CD8-positive, alpha-beta memory T cell (primary cell): ENCODE measurements at regions not wholly inside any gene's neighbourhood (a gene's known extent, or its start where the extent isn't known, plus 50 kb on each side); places are given as distances from the start of the nearest gene placed in this dataset.
"Not testable (repeated sequence)": the region's sequence is repeated elsewhere in the genome, so short reads cannot be mapped to it uniquely, and the experiment has no call there.

Source experiments
- CTCF ChIA-PET: fragments of 350-600 bp; sonication (Branson Sonifier 250); formaldehyde crosslinking; loops from one replicate; lab custom pipeline; 2021; ENCODE audit warnings: antibody characterized with exemption; lab: Charles Lee
- POLR2A ChIA-PET: fragments of 350-600 bp; sonication (Branson Sonifier 250); formaldehyde crosslinking; loops from one replicate; lab custom pipeline; 2021; ENCODE audit warnings: antibody characterized with exemption; lab: Charles Lee
- DNase-seq, 5 donors: peaks; one replicate each; pipeline versions ENCODE4 v3.0.0 to v3.0.0-alpha.2; 2020 to 2022; ENCODE audit warnings: mixed read lengths in 1 of 5
- H3K27ac ChIP-seq: one replicate; pipeline ENCODE4 v1.7.0; 2013; ENCODE audit warnings: low read depth, mild to moderate bottlenecking, low read length, moderate library complexity
- H3K27me3 ChIP-seq: 2 replicates; pipeline ENCODE4 v1.7.0; 2013; ENCODE audit warnings: low read length, mild to moderate bottlenecking; ENCODE audit not compliant: insufficient read depth, poor library complexity, severe bottlenecking
- H3K36me3 ChIP-seq: 2 replicates; pipeline ENCODE4 v1.7.0; 2013; ENCODE audit warnings: mild to moderate bottlenecking, low read length, moderate library complexity; ENCODE audit not compliant: insufficient read depth
- H3K4me1 ChIP-seq: 2 replicates; pipeline ENCODE4 v1.7.0; 2013; ENCODE audit warnings: mild to moderate bottlenecking, low read length, moderate library complexity; ENCODE audit not compliant: insufficient read depth
- H3K4me3 ChIP-seq: 2 replicates; pipeline ENCODE4 v1.7.0; 2013; ENCODE audit warnings: mild to moderate bottlenecking, low read length
- H3K9me3 ChIP-seq: 2 replicates; pipeline ENCODE4 v1.7.0; 2013; ENCODE audit warnings: mild to moderate bottlenecking, low read length
- H3K27ac Mint-ChIP-seq, 8 donors: one replicate each; pipeline ENCODE4 v1.8.0; 2020 to 2021; ENCODE audit warnings: mixed read lengths in 8 of 8, mild to moderate bottlenecking in 6 of 8, inconsistent platforms in 3 of 8, moderate library complexity in 3 of 8
- H3K27me3 Mint-ChIP-seq, 2 donors: one replicate each; pipeline ENCODE4 v1.8.0; 2020 to 2021; ENCODE audit warnings: mixed read lengths in 2 of 2, mild to moderate bottlenecking in 1 of 2, moderate library complexity in 1 of 2
- H3K36me3 Mint-ChIP-seq, 3 donors: one replicate each; pipeline ENCODE4 v1.8.0; 2020 to 2021; ENCODE audit warnings: mixed read lengths in 3 of 3, inconsistent platforms in 1 of 3, mild to moderate bottlenecking in 1 of 3
- H3K4me1 Mint-ChIP-seq, 3 donors: one replicate each; pipeline ENCODE4 v1.8.0; 2020 to 2021; ENCODE audit warnings: mixed read lengths in 3 of 3, inconsistent platforms in 1 of 3, mild to moderate bottlenecking in 1 of 3
- H3K4me3 Mint-ChIP-seq, 7 donors: one replicate each; pipeline ENCODE4 v1.8.0; 2020 to 2021; ENCODE audit warnings: mixed read lengths in 7 of 7, mild to moderate bottlenecking in 6 of 7, moderate library complexity in 4 of 7, inconsistent platforms in 2 of 7
- H3K9me3 Mint-ChIP-seq, 5 donors: one replicate each; pipeline ENCODE4 v1.8.0; 2020 to 2022; ENCODE audit warnings: mixed read lengths in 5 of 5, mild to moderate bottlenecking in 3 of 5, moderate library complexity in 2 of 5, inconsistent platforms in 1 of 5

GRCh38 chr14:105747503-105748203, 221.3 kb downstream of the TMEM121 start:
- H3K4me1 ChIP-seq, CTCF ChIA-PET, H3K27me3 ChIP-seq, H3K36me3 Mint-ChIP-seq, H3K36me3 ChIP-seq, H3K9me3 ChIP-seq, H3K4me3 Mint-ChIP-seq, H3K4me3 ChIP-seq, H3K9me3 Mint-ChIP-seq, H3K27me3 Mint-ChIP-seq, H3K4me1 Mint-ChIP-seq, H3K27ac ChIP-seq, POLR2A ChIA-PET: not testable (repeated sequence)
- peak in 1 of 5 donors; percentile 39 for DNase-seq
- peak overlapping the region in 1 of 8 donors; percentile 75 for H3K27ac Mint-ChIP-seq

DNA sequence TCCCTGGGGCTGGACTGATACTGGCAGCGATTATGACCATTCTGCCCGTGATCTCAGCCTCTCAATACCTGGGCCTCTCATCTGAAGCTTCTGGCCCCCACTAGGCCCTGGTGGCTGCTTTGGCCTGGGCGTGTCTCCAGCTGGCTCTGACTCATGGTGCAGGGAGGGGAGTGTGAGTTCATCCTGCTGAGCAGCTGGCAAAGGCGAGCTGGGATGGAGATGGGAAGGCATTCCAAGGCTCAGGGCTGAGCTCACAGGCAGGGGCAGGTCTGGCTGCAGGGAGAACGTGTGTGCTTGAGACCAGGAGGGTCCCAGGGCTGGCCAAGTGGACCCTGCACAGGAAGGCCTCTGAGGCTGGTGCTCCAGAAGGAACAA, 221.8 kb downstream of the TMEM121 start:
- DNase-seq = peak in 1 of 5 donors; percentile 31
- Mint-ChIP-seq H3K27ac (peak overlapping the region in 1 of 8 donors; percentile 75), H3K9me3 (no peaks in the 10 kb centered on the region)

GRCh38 chr14:105748710-105749109, 222.3 kb downstream of the TMEM121 start:
- H3K4me3 ChIP-seq, H3K4me1 Mint-ChIP-seq, H3K9me3 ChIP-seq, CTCF ChIA-PET, H3K27me3 Mint-ChIP-seq, H3K36me3 Mint-ChIP-seq, H3K4me3 Mint-ChIP-seq, POLR2A ChIA-PET, H3K27ac ChIP-seq, H3K27me3 ChIP-seq, H3K36me3 ChIP-seq, H3K9me3 Mint-ChIP-seq, H3K4me1 ChIP-seq: not testable (repeated sequence)
- peak in 1 of 5 donors; percentile 15 for DNase-seq
- H3K27ac Mint-ChIP-seq = peak overlapping the region in 1 of 8 donors; percentile 50

More for the DNA sequence above, 221.8 kb downstream of the TMEM121 start:
- no peak overlapping the region for H3K4me3 ChIP-seq
- no peaks in the 10 kb centered on the region for H3K36me3 Mint-ChIP-seq
- no peaks in the 10 kb centered on the region for H3K9me3 ChIP-seq
- no peak overlapping the region for H3K4me3 Mint-ChIP-seq
- no peaks in the 10 kb centered on the region for H3K4me1 ChIP-seq
- ChIA-PET POLR2A (no interaction called here), CTCF (no interaction called here)
- H3K4me1 Mint-ChIP-seq = no peaks in the 10 kb centered on the region
- no peaks in the 10 kb centered on the region for H3K36me3 ChIP-seq
- peaks cover 0 to 2% of the 10 kb centered on the region in 2 donors for H3K27me3 Mint-ChIP-seq
- H3K27me3 ChIP-seq = no peaks in the 10 kb centered on the region
- no peak overlapping the region for H3K27ac ChIP-seq

DNA sequence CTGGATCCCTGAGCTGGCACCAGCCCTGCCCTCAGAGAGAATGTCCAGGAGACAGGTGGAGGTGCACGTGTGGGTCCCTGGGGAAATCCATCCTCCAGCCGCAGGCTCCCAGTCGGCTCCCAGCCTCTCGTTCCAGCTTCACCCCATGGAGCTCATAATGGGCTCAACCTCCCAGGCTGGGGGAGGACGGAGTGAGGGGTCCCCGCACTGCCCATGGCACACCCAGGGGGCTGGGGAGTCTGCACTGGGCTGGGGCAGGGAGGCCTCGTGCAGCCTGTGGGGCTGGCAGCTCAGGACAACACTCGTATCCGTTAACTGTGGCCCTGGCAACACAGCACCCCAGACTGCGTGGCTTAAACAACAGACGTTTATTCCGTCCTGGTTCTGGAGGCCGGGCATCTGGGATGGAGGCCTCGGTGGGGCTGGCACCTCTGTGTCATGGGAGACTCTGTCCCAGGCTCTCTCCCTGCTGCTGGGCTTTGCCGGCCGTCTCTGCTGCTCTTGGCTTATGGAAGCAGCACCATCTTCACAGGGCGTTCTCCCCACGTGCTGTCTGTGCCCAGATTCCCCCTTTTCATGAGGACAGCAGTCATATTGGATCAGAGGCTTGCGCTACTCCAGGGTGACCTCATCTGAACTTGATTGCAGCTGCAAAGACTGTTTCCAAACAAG, 223.6 kb downstream of the TMEM121 start:
- POLR2A ChIA-PET, H3K27ac Mint-ChIP-seq, H3K4me3 Mint-ChIP-seq, H3K9me3 Mint-ChIP-seq, H3K27me3 Mint-ChIP-seq, H3K4me1 ChIP-seq, CTCF ChIA-PET, H3K36me3 Mint-ChIP-seq, H3K36me3 ChIP-seq, H3K4me3 ChIP-seq, H3K4me1 Mint-ChIP-seq, H3K27me3 ChIP-seq, H3K9me3 ChIP-seq, H3K27ac ChIP-seq: not testable (repeated sequence)
- DNase-seq = peak in 1 of 5 donors; percentile 18

- H3K9me3 ChIP-seq = not testable (repeated sequence)
These were observed 224.9 kb downstream of the TMEM121 start for GRCh38 chr14:105751291-105751751.

DNA sequence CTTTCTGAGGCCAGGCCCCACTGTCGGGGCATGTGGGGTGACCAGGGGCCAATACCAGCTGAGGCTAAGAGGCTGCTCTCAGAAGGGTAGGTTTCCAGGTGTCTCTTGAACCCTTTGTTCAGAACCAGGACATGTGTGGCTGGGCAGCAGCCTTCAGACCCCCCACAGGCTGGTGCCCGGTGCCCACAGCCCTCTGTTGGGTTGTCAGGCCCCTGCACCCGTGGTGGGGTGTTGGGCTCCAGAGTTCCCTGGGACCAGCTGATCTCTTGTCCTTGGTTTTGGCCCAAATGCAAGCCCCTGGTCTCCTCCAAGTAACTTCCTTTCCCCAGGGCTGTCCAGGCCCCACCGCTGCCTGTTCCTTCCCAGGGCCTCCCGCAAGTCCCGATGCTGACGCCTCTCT, 226.0 kb downstream of the TMEM121 start:
- H3K9me3 Mint-ChIP-seq, H3K9me3 ChIP-seq, H3K36me3 Mint-ChIP-seq, H3K27ac ChIP-seq, POLR2A ChIA-PET, CTCF ChIA-PET, H3K36me3 ChIP-seq, H3K4me3 Mint-ChIP-seq, H3K4me1 Mint-ChIP-seq, H3K27me3 Mint-ChIP-seq, H3K27ac Mint-ChIP-seq, H3K4me3 ChIP-seq, H3K4me1 ChIP-seq, H3K27me3 ChIP-seq, DNase-seq: not testable (repeated sequence)

More at GRCh38 chr14:105751291-105751751, 224.9 kb downstream of the TMEM121 start:
- H3K4me1 ChIP-seq, H3K4me1 Mint-ChIP-seq, CTCF ChIA-PET, H3K27me3 ChIP-seq, H3K36me3 Mint-ChIP-seq, H3K9me3 Mint-ChIP-seq, POLR2A ChIA-PET, H3K4me3 Mint-ChIP-seq, H3K36me3 ChIP-seq, H3K27ac Mint-ChIP-seq, H3K4me3 ChIP-seq, H3K27me3 Mint-ChIP-seq, H3K27ac ChIP-seq: not testable (repeated sequence)
- DNase-seq = peak in 1 of 5 donors; percentile 20

- ChIA-PET CTCF (no interaction called here), POLR2A (no interaction called here)
- no peak overlapping the region for H3K27ac ChIP-seq
- H3K4me3 ChIP-seq = no peak overlapping the region
- Mint-ChIP-seq H3K27me3 (peaks cover 9 to 10% of the 10 kb centered on the region in 2 donors), H3K27ac (no peak overlapping the region), H3K4me1 (no peaks in the 10 kb centered on the region), H3K36me3 (no peaks in the 10 kb centered on the region), H3K4me3 (no peak overlapping the region), H3K9me3 (peaks cover 3 to 15% (median 10%) of the 10 kb centered on the region in 5 donors)
- H3K27me3 ChIP-seq = no peaks in the 10 kb centered on the region
- DNase-seq = no peak
- no peaks in the 10 kb centered on the region for H3K36me3 ChIP-seq
- no peaks in the 10 kb centered on the region for H3K9me3 ChIP-seq
- H3K4me1 ChIP-seq = no peaks in the 10 kb centered on the region
These were observed 234.4 kb downstream of the TMEM121 start for GRCh38 chr14:105760691-105761344.

GRCh38 chr14:105761345-105761740, 235.0 kb downstream of the TMEM121 start:
- H3K4me1 Mint-ChIP-seq, H3K36me3 Mint-ChIP-seq, CTCF ChIA-PET, H3K4me3 Mint-ChIP-seq, H3K4me3 ChIP-seq, H3K4me1 ChIP-seq, POLR2A ChIA-PET, H3K9me3 ChIP-seq, H3K27me3 ChIP-seq, H3K27ac Mint-ChIP-seq, H3K27ac ChIP-seq, DNase-seq, H3K36me3 ChIP-seq: not testable (repeated sequence)
- Mint-ChIP-seq H3K27me3 (peaks cover 9 to 10% of the 10 kb centered on the region in 2 donors), H3K9me3 (peaks cover 3 to 15% (median 10%) of the 10 kb centered on the region in 5 donors)
